ENCODE measurements at regions not wholly inside any gene's neighbourhood (a gene's known extent, or its start where the extent isn't known, plus 50 kb on each side); places are given as distances from the start of the nearest gene placed in this dataset.
"Not testable (repeated sequence)": the region's sequence is repeated elsewhere in the genome, so short reads cannot be mapped to it uniquely, and the experiment has no call there.

GRCh38 chr14:31911160-31911559 lies 165.9 kb upstream of the ARHGAP5 start:
- no peak for TF ChIP-seq POLR2A (IDR thresholded peaks at IDR 0.05)
- no peak for TF ChIP-seq CTCF (IDR thresholded peaks at IDR 0.05)
- Histone ChIP-seq H3K27ac (no peak overlapping the region), H3K4me3 (no peak overlapping the region), H3K36me3 (ENCODE audit: low read depth, missing control alignments) (no peaks in the 10 kb centered on the region), H3K4me1 (no peaks in the 10 kb centered on the region), H3K27me3 (no peaks in the 10 kb centered on the region), H3K9me3 (no peaks in the 10 kb centered on the region)
- DNase-seq: no peak
- intact Hi-C loops (cut with DNase I; ENCODE audit: low total_unique reads): no loop called here
- 95 to 100% methylated on average over 1 of the region's 1 CpG for WGBS, 2 donors

- TF ChIP-seq CTCF (IDR thresholded peaks at IDR 0.05): no peak
- TF ChIP-seq POLR2A (IDR thresholded peaks at IDR 0.05): no peak
- no peaks in the 10 kb centered on the region for H3K4me1 ChIP-seq
- H3K36me3 ChIP-seq (ENCODE audit: low read depth, missing control alignments): no peaks in the 10 kb centered on the region
- DNase-seq: no peak
- H3K27me3 ChIP-seq: no peaks in the 10 kb centered on the region
- intact Hi-C loops (cut with DNase I; ENCODE audit: low total_unique reads): no loop called here
- H3K4me3 ChIP-seq: no peak overlapping the region
- no peaks in the 10 kb centered on the region for H3K9me3 ChIP-seq
- WGBS, 2 donors: 93 to 100% methylated on average over 4 of the region's 4 CpGs
- no peak overlapping the region for H3K27ac ChIP-seq
Measured at GRCh38 chr14:31913370-31913769, 163.7 kb upstream of the ARHGAP5 start.

GRCh38 chr14:31918289-31918688 lies 158.8 kb upstream of the ARHGAP5 start:
- H3K4me3 ChIP-seq; H3K27me3 ChIP-seq; H3K9me3 ChIP-seq; H3K4me1 ChIP-seq; H3K27ac ChIP-seq; DNase-seq; intact Hi-C loops (cut with DNase I; ENCODE audit: low total_unique reads); H3K36me3 ChIP-seq (ENCODE audit: low read depth, missing control alignments): not testable (repeated sequence)
- WGBS, 2 donors: 91 to 92% methylated on average over 4 to 5 of the region's 7 CpGs

GRCh38 chr14:31920001-31920400 lies 157.1 kb upstream of the ARHGAP5 start:
- 69 to 77% methylated on average over 1 of the region's 1 CpG for WGBS, 2 donors
- no peaks in the 10 kb centered on the region for H3K27me3 ChIP-seq
- no peak for DNase-seq
- intact Hi-C loops (cut with DNase I; ENCODE audit: low total_unique reads): no loop called here
- no peak overlapping the region for H3K4me3 ChIP-seq
- no peaks in the 10 kb centered on the region for H3K36me3 ChIP-seq (ENCODE audit: low read depth, missing control alignments)
- TF ChIP-seq POLR2A (IDR thresholded peaks at IDR 0.05): no peak
- no peak for TF ChIP-seq CTCF (IDR thresholded peaks at IDR 0.05)
- H3K4me1 ChIP-seq: no peaks in the 10 kb centered on the region
- no peak overlapping the region for H3K27ac ChIP-seq
- H3K9me3 ChIP-seq: no peaks in the 10 kb centered on the region

GRCh38 chr14:31920989-31921650 lies 156.0 kb upstream of the ARHGAP5 start:
- Histone ChIP-seq H3K27me3 (no peaks in the 10 kb centered on the region), H3K36me3 (ENCODE audit: low read depth, missing control alignments) (no peaks in the 10 kb centered on the region), H3K27ac (no peak overlapping the region), H3K4me1 (no peaks in the 10 kb centered on the region), H3K4me3 (no peak overlapping the region), H3K9me3 (no peaks in the 10 kb centered on the region)
- TF ChIP-seq POLR2A (IDR thresholded peaks at IDR 0.05) (no peak), CTCF (IDR thresholded peaks at IDR 0.05) (no peak)
- intact Hi-C loops (cut with DNase I; ENCODE audit: low total_unique reads): no loop called here
- no peak for DNase-seq
- 94 to 96% methylated on average over 5 of the region's 5 CpGs for WGBS, 2 donors
